Stimulated activated CD8-positive, alpha-beta memory T cell treated with anti-CD3 and anti-CD28 coated beads, Interleukin-2, amount 100 ng/mL, for 48 hours (primary cell): ENCODE measurements at regions not wholly inside any gene's neighbourhood (a gene's known extent, or its start where the extent isn't known, plus 50 kb on each side); places are given as distances from the start of the nearest gene placed in this dataset.
"Not testable (repeated sequence)": the region's sequence is repeated elsewhere in the genome, so short reads cannot be mapped to it uniquely, and the experiment has no call there.

Source experiments
- DNase-seq, 2 donors: peaks; one replicate each; pipeline ENCODE4 v3.0.0-alpha.2; 2020; ENCODE audit warnings: low read depth in 2 of 2

DNA sequence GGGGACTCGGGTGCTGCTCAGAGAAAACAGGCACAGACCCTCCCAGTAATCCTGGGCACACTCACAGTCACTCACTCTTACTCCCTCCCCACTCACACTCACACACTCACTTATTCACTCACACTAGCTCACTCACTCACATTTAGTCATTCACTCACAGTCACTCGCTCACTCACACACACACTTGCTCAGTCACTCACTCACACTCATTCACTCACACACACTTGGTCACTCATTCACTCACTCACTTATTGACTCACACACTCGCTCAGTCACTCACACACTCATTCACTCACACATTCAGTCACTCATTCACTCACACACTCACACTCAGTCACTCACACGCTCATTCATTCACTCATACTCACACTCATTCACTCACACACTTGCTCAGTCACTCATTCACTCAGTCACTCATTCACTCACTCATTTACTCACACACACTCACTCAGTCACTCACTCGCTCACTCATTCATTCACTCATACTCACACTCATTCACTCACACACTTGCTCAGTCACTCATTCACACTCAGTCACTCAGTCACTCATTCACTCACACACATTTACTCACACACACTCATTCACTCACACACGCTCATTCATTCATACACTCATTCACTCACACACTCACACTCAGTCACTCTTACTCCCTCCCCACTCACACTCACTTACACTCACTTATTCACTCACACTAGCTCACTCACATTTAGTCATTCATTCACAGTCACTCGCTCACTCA is 164.2 kb upstream of the C1orf174 start:
- no peak for DNase-seq

DNA sequence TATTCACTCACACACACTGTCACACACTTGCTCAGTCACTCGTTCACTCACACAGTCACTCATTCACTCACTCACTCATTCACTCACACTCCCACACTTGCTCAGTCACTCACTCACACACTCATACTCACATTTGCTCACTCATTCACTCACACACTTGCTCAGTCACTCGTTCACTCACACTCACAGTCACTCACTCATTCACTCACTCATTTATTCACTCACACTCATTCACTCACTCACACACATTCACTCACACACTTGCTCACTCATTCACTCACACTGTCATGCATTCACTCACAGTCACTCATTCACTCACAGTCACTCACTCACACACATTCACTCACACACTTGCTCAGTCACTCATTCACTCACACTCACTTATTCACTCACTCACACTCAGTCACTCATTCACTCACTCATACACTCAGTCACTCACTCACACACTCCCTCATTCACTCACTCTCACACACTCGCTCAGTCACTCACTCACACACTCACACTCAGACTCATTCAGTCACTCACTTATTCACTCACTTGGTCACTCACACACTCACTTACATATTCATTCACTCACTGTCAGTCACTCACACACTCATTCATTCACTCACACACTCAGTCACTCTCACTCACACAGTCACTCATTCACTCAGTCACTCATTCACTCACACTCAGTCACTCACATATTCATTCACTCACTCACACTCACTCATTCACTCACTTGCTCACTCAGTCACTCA is 167.0 kb upstream of the C1orf174 start:
- DNase-seq = no peak

DNA sequence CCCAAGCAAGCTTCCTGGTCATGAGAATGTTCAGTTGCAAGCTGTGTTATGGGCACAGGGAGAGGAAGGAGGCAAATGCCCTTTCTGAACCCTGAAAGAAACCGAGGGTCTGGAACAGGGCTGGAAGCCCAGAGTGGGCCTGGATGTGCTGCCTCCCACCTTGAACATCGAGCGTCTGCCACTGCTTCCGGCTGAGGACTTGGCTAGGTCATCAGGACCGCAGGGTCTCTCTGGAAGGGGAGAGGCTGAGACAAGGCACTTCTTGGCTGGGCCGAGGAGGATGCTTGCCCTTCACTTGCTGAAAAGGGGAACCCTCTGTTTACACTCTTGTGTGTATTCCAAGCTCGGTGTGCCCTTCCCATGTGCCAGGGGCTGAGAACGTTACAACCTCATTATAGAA is 168.0 kb upstream of the C1orf174 start:
- no peak for DNase-seq

DNA sequence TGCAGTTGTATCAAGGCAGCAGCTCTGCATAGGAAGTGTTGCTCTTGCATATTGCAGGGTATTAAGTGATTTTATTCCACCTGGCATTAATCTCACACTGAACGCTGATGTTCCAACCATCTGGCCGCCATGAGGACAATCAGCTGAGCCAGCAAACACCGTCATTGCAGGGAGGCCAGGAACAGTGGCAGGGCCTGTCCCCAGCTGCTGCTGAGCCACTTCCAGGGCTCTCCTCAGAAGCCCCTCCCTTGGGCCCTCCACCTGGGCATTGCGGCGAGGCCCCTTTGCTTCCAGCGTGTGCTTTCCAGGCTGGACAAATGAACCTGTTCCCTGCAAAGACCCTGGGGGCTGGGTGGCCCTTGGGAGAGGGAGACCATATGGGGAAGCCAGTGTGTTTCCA is 171.6 kb upstream of the C1orf174 start:
- no peak for DNase-seq

DNA sequence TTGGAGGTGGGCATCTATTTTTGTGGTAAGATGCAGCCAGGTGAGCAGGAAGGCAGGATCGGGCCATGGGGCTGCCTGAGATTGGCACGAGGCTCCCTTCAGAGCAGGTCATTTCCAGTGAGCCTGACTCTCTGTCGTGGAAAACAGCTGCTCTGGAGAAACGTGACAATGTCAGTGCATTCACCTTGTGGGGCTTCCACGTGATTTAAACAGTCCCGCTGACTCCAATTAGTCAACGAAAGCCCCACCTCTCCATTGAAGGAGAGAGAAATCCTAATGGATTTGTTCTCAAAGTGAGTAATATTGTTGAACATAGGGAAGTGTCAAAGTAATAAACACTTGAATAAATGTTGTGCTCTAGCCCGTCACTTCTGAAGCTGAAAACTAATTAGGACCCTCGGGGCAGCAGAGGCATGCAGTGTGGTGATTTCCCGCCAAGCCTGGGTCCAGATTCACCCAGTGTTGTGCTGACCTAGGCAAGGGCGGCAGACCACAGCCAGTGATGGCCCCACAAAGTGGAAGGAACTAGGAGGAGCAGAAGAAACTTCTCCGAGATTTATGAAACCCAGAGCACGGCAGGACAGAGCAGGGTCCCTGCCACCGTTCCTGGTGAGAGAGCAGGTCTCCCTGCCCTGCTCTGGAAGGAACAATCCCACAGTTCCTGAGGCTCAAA is 172.5 kb upstream of the C1orf174 start:
- no peak for DNase-seq

DNA sequence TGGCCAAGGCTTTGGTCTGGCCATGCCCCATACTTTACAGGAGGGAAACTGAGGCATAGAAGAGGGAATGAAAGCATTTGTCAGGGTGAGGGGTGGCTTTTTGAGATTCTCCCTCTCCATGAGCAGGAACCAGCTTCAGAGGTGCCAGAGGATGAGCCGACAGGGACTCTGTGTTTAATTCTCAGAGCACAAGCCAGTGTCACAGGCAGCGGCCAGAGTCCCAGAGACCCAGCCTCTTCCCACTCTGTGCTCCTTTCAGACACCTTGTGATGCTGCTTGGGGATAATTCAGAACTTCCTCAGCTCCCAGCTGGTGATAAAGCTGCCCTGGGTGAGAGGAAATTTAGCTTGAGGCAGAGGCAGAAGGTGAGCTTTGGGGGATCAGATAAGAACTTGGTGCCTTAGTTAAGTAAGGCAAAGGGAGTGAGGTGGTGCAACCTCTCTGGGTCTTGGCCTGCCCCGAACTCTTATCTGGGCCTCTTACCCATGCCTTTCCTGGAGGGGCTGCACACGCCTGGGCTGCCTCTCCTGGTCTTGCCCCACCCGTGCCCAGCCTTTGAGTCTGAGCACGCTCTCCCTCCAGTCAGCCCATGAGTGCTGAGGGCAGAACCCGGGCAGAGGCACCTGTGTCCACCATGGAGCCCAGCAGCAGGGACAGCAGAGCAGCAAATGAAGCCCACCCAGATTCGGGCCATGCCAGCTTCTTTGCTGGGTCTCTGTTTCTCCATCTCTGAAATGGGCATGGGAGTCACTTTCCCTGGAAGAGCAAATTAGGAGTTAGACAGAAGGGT is 175.6 kb upstream of the C1orf174 start:
- DNase-seq = no peak

DNA sequence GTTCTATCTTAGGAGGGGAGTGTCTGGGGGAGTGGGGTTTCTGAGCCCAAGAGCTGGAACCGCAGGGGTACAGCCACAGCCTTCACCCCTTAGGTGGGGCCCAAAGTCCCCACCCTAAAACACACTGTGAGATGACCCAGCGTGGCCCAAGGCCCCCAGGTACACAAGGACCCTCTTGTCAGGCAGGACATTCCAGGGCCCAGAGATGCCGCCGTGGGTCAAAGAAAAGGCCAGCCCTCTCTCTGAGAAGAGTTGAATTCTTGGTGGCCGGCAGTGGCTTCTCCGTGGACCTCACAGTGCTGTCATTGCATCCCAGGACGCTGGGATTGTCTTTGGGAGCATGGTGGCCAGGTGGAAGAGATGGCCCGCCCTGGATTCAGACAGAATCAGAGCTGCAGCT is 176.3 kb upstream of the C1orf174 start:
- no peak for DNase-seq

DNA sequence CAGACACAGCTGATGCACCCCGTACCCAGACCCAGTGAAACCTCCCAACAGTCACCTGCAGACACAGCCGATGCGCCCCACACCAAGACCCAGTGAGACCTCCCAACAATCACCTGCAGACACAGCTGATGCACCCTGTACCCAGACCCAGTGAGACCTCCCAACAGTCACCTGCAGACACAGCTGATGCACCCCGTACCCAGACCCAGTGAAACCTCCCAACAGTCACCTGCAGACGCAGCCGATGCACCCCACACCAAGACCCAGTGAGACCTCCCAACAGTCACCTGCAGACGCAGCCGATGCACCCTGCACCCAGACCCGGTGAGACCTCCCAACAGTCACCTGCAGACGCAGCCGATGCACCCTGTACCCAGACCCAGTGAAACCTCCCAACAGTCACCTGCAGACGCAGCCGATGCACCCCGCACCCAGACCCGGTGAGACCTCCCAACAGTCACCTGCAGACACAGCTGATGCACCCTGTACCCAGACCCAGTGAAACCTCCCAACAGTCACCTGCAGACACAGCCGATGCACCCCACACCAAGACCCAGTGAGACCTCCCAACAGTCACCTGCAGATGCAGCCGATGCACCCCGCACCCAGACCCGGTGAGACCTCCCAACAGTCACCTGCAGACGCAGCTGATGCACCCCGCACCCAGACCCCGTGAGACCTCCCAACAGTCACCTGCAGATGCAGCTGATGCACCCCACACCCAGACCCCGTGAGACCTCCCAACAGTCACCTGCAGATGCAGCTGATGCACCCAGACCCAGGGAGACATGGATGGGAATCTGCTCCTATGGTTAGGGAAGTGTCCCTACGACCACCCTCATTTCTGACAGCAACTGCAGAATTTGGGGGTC is 178.3 kb upstream of the C1orf174 start:
- DNase-seq = not testable (repeated sequence)

DNA sequence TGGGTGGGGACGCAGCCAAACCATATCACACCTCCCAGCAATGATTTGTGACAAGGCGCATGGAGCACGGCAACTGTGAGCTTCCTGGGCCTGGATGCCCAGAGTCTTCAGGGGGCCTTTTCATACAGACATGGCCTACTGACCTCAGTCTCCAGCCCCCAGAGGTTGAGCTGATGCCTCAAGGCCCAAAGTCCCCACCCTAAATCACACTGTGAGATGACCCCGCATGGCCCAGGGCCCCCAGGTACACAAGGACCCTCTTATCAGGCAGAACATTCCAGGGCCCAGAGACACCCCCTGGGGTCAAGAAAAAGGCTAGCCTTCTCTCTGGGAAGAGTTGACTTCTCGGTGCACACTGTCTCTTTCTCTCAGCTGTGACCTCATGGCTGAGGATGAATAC is 179.7 kb upstream of the C1orf174 start:
- DNase-seq = no peak

DNA sequence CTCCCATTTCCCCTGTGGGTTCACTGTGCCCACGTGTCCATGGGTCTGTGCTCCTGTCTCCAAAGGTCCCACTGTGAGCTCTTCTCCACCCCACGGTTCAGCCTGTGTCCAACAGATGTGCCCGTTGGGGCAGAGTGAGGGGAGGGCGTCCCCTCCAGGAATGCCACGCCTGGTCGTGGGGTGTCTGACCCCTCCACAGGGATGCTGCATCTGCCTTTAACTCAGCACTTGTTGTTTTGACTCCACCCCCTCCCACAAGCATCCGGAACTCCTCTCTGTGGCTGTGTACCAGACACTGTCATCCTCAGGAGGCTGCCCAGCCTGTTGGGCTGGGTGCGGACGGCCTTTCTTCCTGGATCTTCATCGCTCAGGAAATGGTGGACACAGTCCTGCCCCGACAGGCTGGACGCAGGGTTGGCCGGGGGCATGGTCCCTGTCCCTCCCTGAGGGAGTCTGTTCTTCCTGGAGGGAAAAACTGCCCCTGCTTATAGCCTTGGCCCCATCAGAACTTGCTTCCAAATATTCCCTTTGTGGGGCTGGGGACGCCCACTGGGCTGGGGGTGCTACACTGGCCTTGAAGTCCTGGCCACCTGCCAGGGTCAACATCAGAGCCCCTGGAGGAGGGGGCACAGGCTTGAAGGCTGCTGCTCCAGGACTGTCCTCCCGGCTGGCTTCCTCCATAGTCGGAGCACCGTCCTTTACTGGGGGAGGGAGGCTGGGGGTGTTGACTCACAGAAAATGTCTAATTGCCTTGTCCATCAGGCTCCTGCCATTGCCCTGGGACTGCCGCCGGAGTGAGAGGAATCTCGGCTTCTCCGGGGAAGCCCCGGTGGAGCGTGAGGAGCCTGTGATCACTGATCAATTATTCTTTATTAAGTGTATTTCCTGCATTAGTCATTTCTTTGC is 182.0 kb upstream of the C1orf174 start:
- DNase-seq = no peak

DNA sequence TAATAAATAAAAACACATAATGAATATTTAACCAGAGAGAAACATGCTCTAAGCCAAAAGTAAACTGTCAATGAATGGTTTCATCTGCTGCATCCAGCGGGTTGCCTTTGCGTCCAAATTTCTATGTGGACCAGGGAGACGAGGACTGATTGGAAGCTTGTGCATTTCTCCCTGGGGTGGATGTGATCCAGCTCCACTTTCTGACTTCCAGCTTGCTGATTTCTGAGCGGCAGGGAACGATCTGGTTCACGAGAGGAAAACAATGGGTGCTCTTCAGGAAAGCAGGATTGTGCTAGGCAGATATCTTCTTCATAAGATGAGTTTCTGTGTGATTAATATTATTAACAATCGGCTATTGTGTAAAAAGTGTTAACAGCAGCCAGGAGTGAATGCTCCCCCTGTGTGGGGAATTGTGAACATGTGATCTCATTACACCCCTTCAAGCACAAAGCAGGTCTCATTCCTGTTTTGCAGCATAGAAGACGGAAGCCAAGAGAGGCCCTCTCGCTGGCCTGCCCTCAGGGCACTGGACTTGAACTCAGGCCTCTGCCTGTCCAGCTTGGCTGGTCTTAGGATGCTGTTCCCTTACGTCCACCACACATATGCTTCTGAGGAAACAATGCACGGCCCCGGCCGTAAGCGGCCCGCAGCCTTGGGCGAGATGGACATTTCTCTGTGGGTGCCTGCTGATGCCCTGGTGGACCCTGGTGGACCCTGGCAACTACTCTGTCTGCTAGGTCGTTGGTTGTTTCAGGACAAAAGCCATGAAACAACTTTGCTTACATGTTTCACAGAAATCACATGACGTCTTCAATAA is 183.4 kb upstream of the C1orf174 start:
- no peak for DNase-seq

DNA sequence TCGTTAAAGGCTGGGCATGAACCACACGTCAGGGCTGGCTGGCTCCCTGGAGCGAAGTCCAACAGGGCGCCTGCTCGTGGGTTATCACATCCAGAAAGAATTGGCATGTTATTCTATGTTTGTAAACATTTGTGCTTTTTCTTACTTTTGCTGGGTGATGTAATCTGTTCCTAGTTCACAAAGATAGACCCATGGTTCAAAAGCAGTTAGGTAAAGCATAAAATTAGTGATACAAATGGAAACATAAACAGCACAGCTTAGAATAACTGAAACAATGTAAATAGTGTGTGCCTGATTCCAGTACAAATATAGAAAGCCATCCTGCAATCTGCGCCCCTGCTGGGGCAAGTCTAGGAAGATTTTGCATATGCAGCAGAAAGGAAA is 184.0 kb upstream of the C1orf174 start:
- DNase-seq = no peak

DNA sequence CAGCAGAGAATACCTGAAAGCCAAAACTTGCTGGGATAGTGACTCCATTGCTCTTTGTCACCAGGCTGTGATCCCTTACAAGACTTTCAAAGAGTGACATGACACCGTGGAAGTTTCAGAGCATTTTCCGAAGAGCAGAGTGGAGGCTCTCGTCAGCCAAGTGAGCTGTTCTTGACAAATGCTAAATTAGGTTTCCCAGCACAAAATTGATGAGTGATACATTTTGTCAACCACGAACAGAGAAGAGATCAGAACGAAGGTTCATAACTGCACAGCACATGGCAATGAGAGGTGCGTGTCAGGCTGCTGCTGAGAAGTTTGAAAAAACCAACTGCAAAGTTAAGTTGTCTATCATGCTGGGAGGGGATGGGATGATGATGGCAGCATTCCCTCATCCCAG is 184.4 kb upstream of the C1orf174 start:
- DNase-seq = no peak

DNA sequence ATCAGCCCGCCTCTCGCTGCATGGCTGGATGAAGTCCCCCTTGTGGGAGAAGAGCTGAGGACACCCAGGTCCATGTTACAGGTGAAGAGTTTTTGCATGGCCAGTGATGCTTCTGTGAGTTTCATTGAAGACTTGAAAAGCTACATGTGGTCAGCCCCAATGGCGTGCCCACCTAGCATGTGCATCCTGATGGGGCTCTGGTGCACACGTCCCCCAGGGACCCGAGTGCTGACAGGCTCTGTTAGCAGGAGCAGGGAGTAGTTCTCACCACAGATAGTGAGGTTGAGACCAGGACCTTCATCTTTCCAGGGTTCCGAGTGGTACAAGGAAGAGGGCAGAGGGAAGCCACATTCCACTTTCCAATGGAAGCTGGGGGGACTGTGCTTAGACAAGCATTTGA is 184.8 kb upstream of the C1orf174 start:
- DNase-seq = no peak

DNA sequence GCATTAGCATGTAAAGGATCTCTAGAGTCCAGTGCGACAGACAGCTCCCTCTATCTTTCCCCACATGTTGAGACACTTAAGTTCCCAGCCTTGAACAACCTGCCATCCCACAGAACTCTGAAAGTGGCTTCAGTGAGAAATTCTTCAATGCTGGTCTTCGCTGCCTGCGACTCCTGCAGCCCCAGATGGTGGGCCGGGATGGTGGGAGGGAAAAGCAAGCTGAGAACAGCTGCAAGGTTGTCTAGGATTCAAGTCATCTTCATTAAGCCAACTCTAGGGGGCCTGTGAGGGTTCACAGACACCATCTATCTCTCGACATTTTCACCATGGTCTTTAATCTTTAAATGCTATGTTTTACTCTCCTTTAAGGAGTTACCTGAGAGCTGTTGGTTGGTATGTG is 185.5 kb upstream of the C1orf174 start:
- no peak for DNase-seq

DNA sequence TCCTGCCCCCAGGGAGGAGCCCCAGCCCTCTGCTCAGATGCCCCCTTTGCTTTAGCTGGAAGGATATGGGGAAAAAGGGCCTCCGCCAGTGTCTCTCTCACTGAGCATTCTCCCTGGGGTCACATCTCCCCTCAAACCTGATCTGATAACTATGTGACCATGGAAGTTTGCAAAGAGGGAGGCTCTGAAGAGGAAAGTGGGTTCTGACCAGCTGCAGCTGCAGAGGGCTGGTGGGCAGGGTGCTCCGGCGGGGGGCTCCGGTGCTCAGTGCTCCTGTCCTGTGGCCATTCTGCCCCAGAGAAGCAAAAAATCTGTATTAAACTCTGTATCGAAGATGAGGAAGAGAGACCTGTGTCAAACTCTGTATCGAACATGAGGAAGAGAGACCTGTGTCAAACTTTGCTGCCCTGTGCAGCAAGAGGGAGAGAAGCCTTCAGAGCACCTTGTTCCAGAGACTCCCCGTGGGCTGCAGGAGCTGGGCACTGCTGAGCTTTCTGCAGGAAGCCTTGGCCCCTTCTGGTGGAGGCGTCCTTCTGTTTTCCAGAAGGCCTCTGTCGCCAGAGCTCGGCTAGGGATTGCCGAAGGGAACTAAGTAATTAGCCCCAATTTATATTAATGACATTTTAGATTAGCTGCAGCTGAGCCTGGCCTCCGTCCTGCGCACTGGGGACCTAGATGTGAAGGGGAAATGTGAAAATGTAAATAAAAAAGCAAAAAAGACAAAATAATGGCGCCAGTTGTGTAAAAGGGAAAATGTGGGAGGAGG is 186.2 kb upstream of the C1orf174 start:
- DNase-seq = no peak

DNA sequence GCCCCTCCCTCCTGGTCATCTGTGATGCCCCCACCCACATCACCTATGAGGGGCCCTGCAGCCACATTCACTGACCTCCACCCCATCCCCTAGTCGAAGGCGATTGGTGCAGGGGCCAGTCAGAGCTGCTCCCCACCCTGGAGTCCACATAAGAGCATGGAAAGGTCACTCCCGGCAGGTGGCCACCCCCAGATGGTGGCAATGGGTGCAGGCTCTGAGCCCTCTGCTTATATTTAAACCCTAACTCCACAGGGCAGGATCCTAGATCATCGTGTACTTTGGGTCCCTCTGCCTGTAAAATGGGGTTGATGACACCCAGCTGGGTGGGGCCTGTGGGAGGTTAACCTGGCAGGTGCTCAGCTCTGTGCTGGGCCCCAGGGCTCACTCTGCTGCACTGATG is 186.8 kb upstream of the C1orf174 start:
- DNase-seq = no peak
